SKM-1 (cell line): ENCODE measurements at regions not wholly inside any gene's neighbourhood (a gene's known extent, or its start where the extent isn't known, plus 50 kb on each side); places are given as distances from the start of the nearest gene placed in this dataset.
"Not testable (repeated sequence)": the region's sequence is repeated elsewhere in the genome, so short reads cannot be mapped to it uniquely, and the experiment has no call there.

ENCODE experiments used
- DNase-seq: peaks from one replicate; lab custom pipeline; 2025; ENCODE audit not compliant: unreplicated experiment; lab: John Stamatoyannopoulos, UW

GRCh38 chr10:44564361-44564760, 179.5 kb upstream of the CXCL12 start:
- no peak for DNase-seq

- no peak for DNase-seq
These were observed 179.9 kb upstream of the CXCL12 start for GRCh38 chr10:44564790-44565189.

- DNase-seq = no peak
These were observed 181.9 kb upstream of the CXCL12 start for GRCh38 chr10:44566786-44567185.

- DNase-seq = no peak
These were observed 182.6 kb upstream of the CXCL12 start for GRCh38 chr10:44567471-44567870.

GRCh38 chr10:44569193-44570091, 184.5 kb upstream of the CXCL12 start:
- no peak for DNase-seq

GRCh38 chr10:44571701-44572100, 186.8 kb upstream of the CXCL12 start:
- DNase-seq = no peak

- no peak for DNase-seq
These were observed 187.2 kb upstream of the CXCL12 start for GRCh38 chr10:44572146-44572545.

- no peak for DNase-seq
These were observed 188.9 kb upstream of the CXCL12 start for GRCh38 chr10:44573821-44574220.

GRCh38 chr10:44574596-44575480, 189.9 kb upstream of the CXCL12 start:
- DNase-seq = no peak

GRCh38 chr10:44575601-44576380, 190.9 kb upstream of the CXCL12 start:
- no peak for DNase-seq

GRCh38 chr10:44576702-44577191, 191.8 kb upstream of the CXCL12 start:
- DNase-seq = no peak

- no peak for DNase-seq
These were observed 192.6 kb upstream of the CXCL12 start for GRCh38 chr10:44577533-44577932.

- DNase-seq = no peak
These were observed 193.4 kb upstream of the CXCL12 start for GRCh38 chr10:44578271-44578670.

- not testable (repeated sequence) for DNase-seq
These were observed 194.1 kb upstream of the CXCL12 start for GRCh38 chr10:44578963-44579362.

- no peak for DNase-seq
These were observed 197.1 kb upstream of the CXCL12 start for GRCh38 chr10:44581996-44582395.

- no peak for DNase-seq
These were observed 202.8 kb upstream of the CXCL12 start for GRCh38 chr10:44587488-44588318.

GRCh38 chr10:44589181-44589943, 204.5 kb upstream of the CXCL12 start:
- DNase-seq = no peak

- DNase-seq = no peak
These were observed 205.1 kb upstream of the CXCL12 start for GRCh38 chr10:44589944-44590449.

GRCh38 chr10:44591911-44592310, 207.0 kb upstream of the CXCL12 start:
- DNase-seq = no peak
